Adrenal gland (tissue), 9 donors: ENCODE measurements at regions not wholly inside any gene's neighbourhood (a gene's known extent, or its start where the extent isn't known, plus 50 kb on each side); places are given as distances from the start of the nearest gene placed in this dataset.

Experiments
- DNase-seq, 7 donors: peaks; one replicate each; pipeline ENCODE4 v3.0.0-alpha.2; 2019 to 2020
- H3K27ac ChIP-seq, 5 donors: fragments of 200-600 bp; sonication (generic) in 4 of 5; 1 replicate in 3 of 5; 2 replicates in 2 of 5; pipeline versions ENCODE4 v1.5.1 to v1.8.0; 2016 to 2020; ENCODE audit warnings: mild to moderate bottlenecking in 1 of 5
- H3K27me3 ChIP-seq: fragments of 200-600 bp; 2 replicates; pipeline ENCODE4 v1.8.0; 2021
- H3K36me3 ChIP-seq, 2 donors: fragments of 200-600 bp; replicated peaks in 1 of 2; 1 replicate in 1 of 2; 2 replicates in 1 of 2; pipeline versions ENCODE4 v1.5.1 to v1.8.0; 2018 to 2022
- H3K4me1 ChIP-seq, 2 donors: fragments of 200-600 bp; replicated peaks in 1 of 2; 1 replicate in 1 of 2; 2 replicates in 1 of 2; pipeline versions ENCODE4 v1.5.1 to v1.8.0; 2018 to 2021
- H3K4me3 ChIP-seq, 4 donors: fragments of 200-600 bp; sonication (generic) in 3 of 4; one replicate each; pipeline ENCODE4 v1.5.1; 2016 to 2018
- H3K9me3 ChIP-seq, 3 donors: fragments of 200-600 bp; sonication (generic) in 1 of 3; replicated peaks in 1 of 3; 1 replicate in 2 of 3; 2 replicates in 1 of 3; pipeline versions ENCODE4 v1.5.1 to v1.8.0; 2016 to 2021
- POLR2A ChIP-seq, 2 donors: fragments of 450-650 bp; IDR thresholded peaks; one replicate each; pipeline ENCODE4 v1.6.1; 2017; ENCODE audit warnings: antibody characterized with exemption in 2 of 2, mild to moderate bottlenecking in 2 of 2, moderate library complexity in 1 of 2
- WGBS, 4 donors: extraction: QIAGEN DNeasy Blood & Tissue Kit in 2 of 4; methylation state at CpG; one replicate each; pipeline versions ENCODE4 v1.1.5 to v1.1.7; 2013 to 2017; 5-methylcytosine and 5-hydroxymethylcytosine counted together
- intact Hi-C, 2 donors: fragments of 100-400 bp; cut with DNase I; formaldehyde crosslinking; loops; one replicate each; pipeline versions ENCODE4 v1.14.1 to v1.15.0; 2022 to 2023
- TF ChIP-seq, protein P1 (sequence below), 6 experiments: fragments of 450-650 bp in 4 of 6; fragments of 200-600 bp in 2 of 6; sonication (generic) in 1 of 6; IDR thresholded peaks; 1 replicate in 5 of 6; 2 replicates in 1 of 6; pipeline versions ENCODE4 v1.5.1 to v1.8.0; 2016 to 2021; ENCODE audit warnings: antibody characterized with exemption in 6 of 6, mild to moderate bottlenecking in 2 of 6, moderate library complexity in 1 of 6
- donor health status: healthy with polysubstance abuse.
- donor health status: Bipolar disorder and iron deficiency.
- donor health status: DM: yes; HTN: yes; CAD: no.
- donor health status: DM: no; HTN: no; CAD: no.
- donor health status: DM: no; HTN: no; CAD: no.

- H3K9me3 ChIP-seq: peaks cover 0 to 3% (median 0%) of the 10 kb centered on the region in 3 donors
- H3K4me3 ChIP-seq: no peak overlapping the region
- no peaks in the 10 kb centered on the region for H3K36me3 ChIP-seq
- H3K27ac ChIP-seq: no peak overlapping the region
- intact Hi-C loops: no loop called here
- WGBS, 4 donors: 86 to 97% (median 92%) methylated on average over 13 of the region's 13 CpGs
- no peak for DNase-seq
- no peak for TF ChIP-seq POLR2A (IDR thresholded peaks at IDR 0.05)
- TF ChIP-seq, protein P1, sequence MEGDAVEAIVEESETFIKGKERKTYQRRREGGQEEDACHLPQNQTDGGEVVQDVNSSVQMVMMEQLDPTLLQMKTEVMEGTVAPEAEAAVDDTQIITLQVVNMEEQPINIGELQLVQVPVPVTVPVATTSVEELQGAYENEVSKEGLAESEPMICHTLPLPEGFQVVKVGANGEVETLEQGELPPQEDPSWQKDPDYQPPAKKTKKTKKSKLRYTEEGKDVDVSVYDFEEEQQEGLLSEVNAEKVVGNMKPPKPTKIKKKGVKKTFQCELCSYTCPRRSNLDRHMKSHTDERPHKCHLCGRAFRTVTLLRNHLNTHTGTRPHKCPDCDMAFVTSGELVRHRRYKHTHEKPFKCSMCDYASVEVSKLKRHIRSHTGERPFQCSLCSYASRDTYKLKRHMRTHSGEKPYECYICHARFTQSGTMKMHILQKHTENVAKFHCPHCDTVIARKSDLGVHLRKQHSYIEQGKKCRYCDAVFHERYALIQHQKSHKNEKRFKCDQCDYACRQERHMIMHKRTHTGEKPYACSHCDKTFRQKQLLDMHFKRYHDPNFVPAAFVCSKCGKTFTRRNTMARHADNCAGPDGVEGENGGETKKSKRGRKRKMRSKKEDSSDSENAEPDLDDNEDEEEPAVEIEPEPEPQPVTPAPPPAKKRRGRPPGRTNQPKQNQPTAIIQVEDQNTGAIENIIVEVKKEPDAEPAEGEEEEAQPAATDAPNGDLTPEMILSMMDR (IDR thresholded peaks at IDR 0.05): no peak
- no peaks in the 10 kb centered on the region for H3K4me1 ChIP-seq
- no peaks in the 10 kb centered on the region for H3K27me3 ChIP-seq
Observed at GRCh38 chr6:169393753-169394152, 140.1 kb upstream of the THBS2 start.

DNA sequence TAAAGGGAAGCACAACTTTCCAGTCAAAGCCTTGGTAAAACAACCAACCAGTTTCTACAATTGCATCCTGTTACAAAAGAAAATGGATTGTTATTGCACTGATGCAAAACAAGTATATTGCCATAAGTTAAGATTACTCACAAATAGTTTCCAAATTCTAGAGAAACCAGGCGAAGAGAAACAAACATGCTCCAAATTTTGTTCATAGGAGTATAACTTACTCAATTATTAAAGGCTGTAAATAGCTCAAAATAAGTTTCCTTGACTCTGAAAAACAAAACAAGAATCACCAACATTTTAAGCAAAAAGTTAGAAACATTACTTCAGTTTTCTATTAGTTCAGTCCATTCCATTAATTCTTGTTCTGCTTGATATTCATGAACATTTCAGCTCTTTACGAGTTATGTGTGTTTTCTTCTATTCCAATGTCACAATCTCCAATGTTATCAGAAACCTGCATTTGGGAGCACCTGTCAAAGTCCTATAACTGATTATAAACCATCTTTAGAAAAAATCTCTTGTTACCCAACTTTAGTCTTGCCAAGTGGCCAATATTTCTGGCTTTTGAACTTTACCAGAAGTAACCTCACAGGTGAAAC is 137.9 kb upstream of the THBS2 start:
- no peaks in the 10 kb centered on the region for H3K4me1 ChIP-seq
- WGBS, 4 donors: 86 to 92% (median 90%) methylated on average over 2 of the region's 2 CpGs
- TF ChIP-seq, protein P1 (IDR thresholded peaks at IDR 0.05): no peak
- no peak for TF ChIP-seq POLR2A (IDR thresholded peaks at IDR 0.05)
- DNase-seq: no peak
- H3K36me3 ChIP-seq: no peaks in the 10 kb centered on the region
- no peak overlapping the region for H3K27ac ChIP-seq
- H3K27me3 ChIP-seq: no peaks in the 10 kb centered on the region
- no peak overlapping the region for H3K4me3 ChIP-seq
- H3K9me3 ChIP-seq: peaks cover 0 to 3% (median 0%) of the 10 kb centered on the region in 3 donors
- intact Hi-C loops: no loop called here

DNA sequence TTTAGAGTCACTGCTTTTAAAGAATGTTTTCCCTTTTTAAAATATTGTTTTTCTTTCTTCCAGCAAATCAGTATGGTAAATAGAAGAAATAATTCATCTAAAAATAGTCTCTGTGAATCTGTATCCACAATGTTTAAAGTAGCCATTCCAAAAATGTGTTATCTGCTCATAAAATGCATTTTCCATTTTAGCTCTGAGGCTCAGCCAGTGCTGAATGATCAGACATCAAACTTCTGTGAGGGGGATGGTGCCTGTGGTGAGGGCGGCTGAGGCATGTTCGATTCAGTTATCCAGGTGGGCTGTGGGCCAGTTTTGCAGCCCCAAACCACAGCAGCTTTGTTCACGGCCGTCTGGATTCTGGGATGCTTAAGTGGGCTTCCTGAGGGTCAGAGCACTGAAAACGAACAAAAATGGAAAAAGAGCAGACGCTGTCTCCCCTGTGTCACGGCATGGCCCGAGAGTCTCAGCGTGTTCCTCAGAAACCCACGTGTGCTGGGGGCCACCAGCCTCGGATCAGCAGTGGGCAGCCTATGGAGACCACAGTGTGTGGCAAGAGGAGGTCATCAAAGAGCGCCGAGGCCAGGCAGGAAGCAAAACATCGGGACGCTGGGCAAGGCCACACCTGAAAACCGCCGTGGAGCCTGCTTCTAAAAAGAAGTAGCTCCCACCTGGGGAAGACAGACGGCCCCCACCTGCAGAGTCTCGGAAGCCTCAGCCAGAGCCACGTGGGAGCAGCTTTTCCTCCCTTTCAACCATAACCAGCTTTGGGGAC is 134.9 kb upstream of the THBS2 start:
- Histone ChIP-seq H3K27me3 (no peaks in the 10 kb centered on the region), H3K9me3 (peaks cover 0 to 3% (median 0%) of the 10 kb centered on the region in 3 donors), H3K27ac (no peak overlapping the region), H3K4me3 (no peak overlapping the region), H3K36me3 (no peaks in the 10 kb centered on the region), H3K4me1 (no peaks in the 10 kb centered on the region)
- no peak for DNase-seq
- TF ChIP-seq, protein P1 (IDR thresholded peaks at IDR 0.05): no peak
- no peak for TF ChIP-seq POLR2A (IDR thresholded peaks at IDR 0.05)
- intact Hi-C loops: no loop called here
- 69 to 82% (median 77%) methylated on average over 13 to 20 of the region's 20 CpGs for WGBS, 4 donors

- TF ChIP-seq, protein P1 (IDR thresholded peaks at IDR 0.05): no peak
- no peak for TF ChIP-seq POLR2A (IDR thresholded peaks at IDR 0.05)
- H3K36me3 ChIP-seq: no peaks in the 10 kb centered on the region
- DNase-seq: no peak
- 80 to 90% (median 88%) methylated on average over 9 of the region's 9 CpGs for WGBS, 4 donors
- H3K9me3 ChIP-seq: peaks cover 0 to 3% (median 0%) of the 10 kb centered on the region in 3 donors
- no peaks in the 10 kb centered on the region for H3K27me3 ChIP-seq
- no peak overlapping the region for H3K4me3 ChIP-seq
- H3K4me1 ChIP-seq: no peaks in the 10 kb centered on the region
- no peak overlapping the region for H3K27ac ChIP-seq
- intact Hi-C loops: no loop called here
Observed at GRCh38 chr6:169387809-169388383, 134.2 kb upstream of the THBS2 start.
